Esophagus muscularis mucosa (tissue), 4 donors: ENCODE measurements at regions not wholly inside any gene's neighbourhood (a gene's known extent, or its start where the extent isn't known, plus 50 kb on each side); places are given as distances from the start of the nearest gene placed in this dataset.

ENCODE experiments used
- DNase-seq: peaks from one replicate; pipeline ENCODE4 v3.0.0-alpha.2; 2017; ENCODE audit errors: extremely low spot score
- H3K27ac ChIP-seq, 4 donors: fragments of 200-600 bp; sonication (generic); replicated peaks in 1 of 4; 1 replicate in 3 of 4; 2 replicates in 1 of 4; pipeline ENCODE4 v1.5.1; 2016 to 2019; ENCODE audit warnings: mild to moderate bottlenecking in 1 of 4
- H3K27me3 ChIP-seq, 4 donors: fragments of 200-600 bp; sonication (generic); one replicate each; pipeline versions ENCODE4 v1.5.1 to v1.6.0; 2016 to 2019
- H3K36me3 ChIP-seq, 4 donors: fragments of 200-600 bp; sonication (generic); one replicate each; pipeline ENCODE4 v1.5.1; 2016 to 2019
- H3K4me1 ChIP-seq, 4 donors: fragments of 200-600 bp; sonication (generic); one replicate each; pipeline ENCODE4 v1.5.1; 2016 to 2019
- H3K4me3 ChIP-seq, 4 donors: fragments of 200-600 bp; sonication (generic); 1 replicate in 2 of 4; 2 replicates in 2 of 4; pipeline ENCODE4 v1.5.1; 2016 to 2019; ENCODE audit warnings: mild to moderate bottlenecking in 4 of 4, moderate library complexity in 1 of 4
- H3K9me3 ChIP-seq, 4 donors: fragments of 200-600 bp; sonication (generic); 1 replicate in 3 of 4; 2 replicates in 1 of 4; pipeline ENCODE4 v1.5.1; 2016 to 2019
- CTCF ChIP-seq, 3 experiments: fragments of 200-600 bp in 2 of 3; fragments of 450-650 bp in 1 of 3; sonication (generic) in 2 of 3; IDR thresholded peaks; one replicate each; pipeline ENCODE4 v1.5.1; 2017 to 2019; ENCODE audit warnings: antibody characterized with exemption in 3 of 3, mild to moderate bottlenecking in 2 of 3, moderate library complexity in 1 of 3
- EP300 ChIP-seq: sonication (generic); formaldehyde crosslinking; IDR thresholded peaks from one replicate; pipeline ENCODE4 v1.6.1; 2017; ENCODE audit warnings: antibody characterized with exemption
- POLR2A ChIP-seq: fragments of 450-650 bp; IDR thresholded peaks from one replicate; pipeline ENCODE4 v1.6.1; 2017; ENCODE audit warnings: antibody characterized with exemption, moderate library complexity, mild to moderate bottlenecking, low read depth
- POLR2AphosphoS5 ChIP-seq, 2 donors: sonication (generic); formaldehyde crosslinking; IDR thresholded peaks; one replicate each; pipeline ENCODE4 v1.6.1; 2017; ENCODE audit warnings: antibody characterized with exemption in 2 of 2
- WGBS: methylation state at CpG from one replicate; pipeline ENCODE4 v1.1.5; 2018; 5-methylcytosine and 5-hydroxymethylcytosine counted together
- intact Hi-C: fragments of 100-400 bp; cut with DNase I; formaldehyde crosslinking; loops from one replicate; pipeline ENCODE4 v1.15.1; 2023

GRCh38 chr13:82802528-82802927, 1079.7 kb downstream of the SLITRK1 start:
- intact Hi-C loops = no loop called here
- TF ChIP-seq POLR2AphosphoS5 (IDR thresholded peaks at IDR 0.05) (no peak), EP300 (no peak), CTCF (IDR thresholded peaks at IDR 0.05) (no peak), POLR2A (no peak)
- no peak for DNase-seq
- Histone ChIP-seq H3K4me3 (no peak overlapping the region), H3K27me3 (no peaks in the 10 kb centered on the region), H3K9me3 (no peaks in the 10 kb centered on the region), H3K27ac (no peak overlapping the region), H3K4me1 (no peaks in the 10 kb centered on the region), H3K36me3 (no peaks in the 10 kb centered on the region)
- WGBS = 76% methylated on average over 3 of the region's 3 CpGs

- WGBS = 65% methylated on average over 2 of the region's 2 CpGs
Observed at GRCh38 chr13:82800391-82800790, 1081.9 kb downstream of the SLITRK1 start.

GRCh38 chr13:82797876-82798275, 1084.4 kb downstream of the SLITRK1 start:
- no peaks in the 10 kb centered on the region for H3K4me1 ChIP-seq
- no peak overlapping the region for H3K4me3 ChIP-seq
- H3K27me3 ChIP-seq = no peaks in the 10 kb centered on the region
- H3K36me3 ChIP-seq = no peaks in the 10 kb centered on the region
- WGBS = 46% methylated on average over 1 of the region's 1 CpG
- no peak for DNase-seq
- intact Hi-C loops = no loop called here
- H3K27ac ChIP-seq = no peak overlapping the region
- no peaks in the 10 kb centered on the region for H3K9me3 ChIP-seq
- TF ChIP-seq EP300 (no peak), POLR2A (no peak), POLR2AphosphoS5 (IDR thresholded peaks at IDR 0.05) (no peak), CTCF (IDR thresholded peaks at IDR 0.05) (no peak)

More at GRCh38 chr13:82800391-82800790, 1081.9 kb downstream of the SLITRK1 start:
- H3K36me3 ChIP-seq = no peaks in the 10 kb centered on the region
- H3K4me3 ChIP-seq = no peak overlapping the region
- TF ChIP-seq POLR2AphosphoS5 (IDR thresholded peaks at IDR 0.05) (no peak), CTCF (IDR thresholded peaks at IDR 0.05) (no peak), EP300 (no peak), POLR2A (no peak)
- intact Hi-C loops = no loop called here
- no peaks in the 10 kb centered on the region for H3K9me3 ChIP-seq
- DNase-seq = no peak
- H3K4me1 ChIP-seq = no peaks in the 10 kb centered on the region
- no peak overlapping the region for H3K27ac ChIP-seq
- H3K27me3 ChIP-seq = no peaks in the 10 kb centered on the region

GRCh38 chr13:82791035-82791434, 1091.2 kb downstream of the SLITRK1 start:
- 55% methylated on average over 4 of the region's 4 CpGs for WGBS

More at GRCh38 chr13:82791035-82791434, 1091.2 kb downstream of the SLITRK1 start:
- intact Hi-C loops = no loop called here
- Histone ChIP-seq H3K27me3 (no peaks in the 10 kb centered on the region), H3K27ac (no peak overlapping the region), H3K4me3 (no peak overlapping the region), H3K36me3 (no peaks in the 10 kb centered on the region), H3K9me3 (no peaks in the 10 kb centered on the region), H3K4me1 (no peaks in the 10 kb centered on the region)
- no peak for DNase-seq
- no peak for TF ChIP-seq POLR2AphosphoS5 (IDR thresholded peaks at IDR 0.05)
- no peak for TF ChIP-seq EP300
- TF ChIP-seq POLR2A = no peak
- TF ChIP-seq CTCF (IDR thresholded peaks at IDR 0.05) = no peak
